Stimulated activated CD8-positive, alpha-beta memory T cell treated with anti-CD3 and anti-CD28 coated beads, Interleukin-7, amount 100 ng/mL, for 4 hours (primary cell): ENCODE measurements at regions not wholly inside any gene's neighbourhood (a gene's known extent, or its start where the extent isn't known, plus 50 kb on each side); places are given as distances from the start of the nearest gene placed in this dataset.
"Not testable (repeated sequence)": the region's sequence is repeated elsewhere in the genome, so short reads cannot be mapped to it uniquely, and the experiment has no call there.

Experiments
- DNase-seq, 2 donors: peaks; one replicate each; pipeline ENCODE4 v3.0.0-alpha.2; 2020; ENCODE audit warnings: low read depth in 2 of 2

DNA sequence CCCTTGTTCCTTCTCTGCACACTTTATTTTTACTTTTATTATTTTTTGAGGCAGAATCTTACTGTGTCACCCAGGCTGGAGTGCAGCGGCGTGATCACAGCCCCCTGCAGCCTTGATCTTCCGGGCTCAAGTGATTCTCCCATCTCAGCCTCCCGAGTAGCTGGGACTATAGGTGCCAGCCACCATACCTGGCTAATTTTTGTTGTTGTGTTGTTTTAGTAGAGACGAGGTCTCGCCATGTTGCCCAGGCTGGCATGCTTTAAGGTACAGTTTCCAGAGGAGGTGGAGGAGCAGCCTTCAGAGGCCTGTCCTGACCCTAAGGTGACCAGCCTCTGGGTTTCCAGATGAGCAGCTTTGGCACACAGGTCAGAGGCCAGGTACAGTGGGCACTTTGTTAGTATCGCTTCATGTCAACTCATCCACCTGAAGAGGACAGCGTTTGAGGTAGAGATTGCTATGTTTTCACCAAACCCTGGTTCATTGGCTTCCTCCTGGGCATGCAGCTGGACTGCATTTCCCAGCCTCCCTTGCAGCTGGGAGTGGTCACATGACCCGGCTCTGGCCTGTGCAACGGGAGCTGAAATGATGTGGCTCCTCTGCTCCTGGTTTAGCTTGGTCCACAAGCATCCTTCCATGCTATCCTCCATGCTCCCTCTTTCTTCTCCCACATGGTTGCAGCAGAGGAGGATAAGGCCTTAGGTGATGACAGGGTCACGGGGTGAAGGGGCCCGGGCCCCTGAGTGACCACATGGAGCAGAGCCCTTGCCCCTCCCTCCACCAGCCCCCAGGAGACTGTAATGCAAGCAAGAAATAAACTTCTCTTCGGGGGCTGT is 139.3 kb upstream of the IER5L start:
- DNase-seq: no peak

DNA sequence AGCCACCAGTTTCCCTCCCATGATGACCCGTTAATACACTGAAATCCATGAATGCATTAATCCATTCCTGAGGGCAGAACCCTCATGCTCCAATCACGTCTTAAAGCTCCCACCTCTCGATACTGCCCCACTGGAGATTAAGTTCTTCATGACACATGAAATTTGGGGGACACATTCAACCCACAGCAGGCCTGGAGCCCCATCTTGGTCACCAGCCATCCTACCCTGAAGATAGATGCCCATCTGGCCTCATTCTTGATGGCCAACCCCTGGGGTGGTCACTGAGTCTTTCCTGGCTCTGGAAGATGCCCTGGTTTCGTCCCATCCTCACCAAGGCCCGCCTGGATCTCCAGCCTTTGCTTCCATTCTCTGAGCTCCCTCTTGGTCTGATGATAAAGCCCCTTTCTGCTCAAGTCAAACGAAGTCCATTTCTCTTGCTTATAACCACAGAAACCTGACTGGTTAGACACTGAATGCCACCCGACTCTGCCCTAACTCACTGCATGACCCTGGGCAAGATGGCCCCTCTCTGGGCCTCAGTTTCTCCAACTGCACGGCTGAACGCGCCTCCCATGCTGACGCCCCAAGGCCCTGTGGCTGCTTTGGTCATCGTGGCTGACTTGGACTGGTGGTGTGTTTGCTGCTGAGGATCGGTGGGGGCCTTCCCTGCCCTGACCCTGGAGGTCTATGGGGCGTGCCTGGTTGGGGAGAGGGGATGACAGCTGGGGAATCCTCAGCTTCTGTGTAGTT is 138.4 kb upstream of the IER5L start:
- DNase-seq: no peak

DNA sequence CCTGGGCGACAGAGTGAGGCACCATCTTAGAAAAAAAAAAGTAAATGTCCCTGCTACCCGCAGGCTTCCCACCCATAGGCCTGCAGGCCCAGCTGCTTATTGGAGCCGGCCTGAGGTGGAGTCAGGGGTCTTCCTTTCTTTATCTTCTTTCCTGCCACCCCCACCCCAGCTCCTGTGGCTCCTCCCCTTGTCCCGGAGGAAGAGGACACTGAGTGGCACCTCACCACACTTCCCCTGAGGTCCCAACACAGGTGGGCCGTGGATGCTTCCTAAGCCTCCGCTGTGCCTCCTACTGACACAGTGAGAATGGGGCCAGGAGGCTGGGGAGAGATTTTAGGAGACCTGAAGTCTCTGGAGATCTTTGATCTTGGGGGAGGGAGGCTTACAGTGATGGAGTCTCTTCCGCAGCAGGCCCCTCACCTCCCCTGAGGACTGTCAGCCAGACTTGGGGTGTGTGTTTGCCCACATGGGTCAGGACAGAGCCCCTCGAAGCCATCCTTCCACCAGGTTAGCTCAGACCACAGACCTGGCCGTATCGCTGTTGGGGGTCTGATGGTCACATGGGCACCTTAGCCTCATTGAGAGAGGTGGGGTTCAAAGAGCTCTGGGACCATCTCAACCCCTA is 135.4 kb upstream of the IER5L start:
- DNase-seq: no peak

DNA sequence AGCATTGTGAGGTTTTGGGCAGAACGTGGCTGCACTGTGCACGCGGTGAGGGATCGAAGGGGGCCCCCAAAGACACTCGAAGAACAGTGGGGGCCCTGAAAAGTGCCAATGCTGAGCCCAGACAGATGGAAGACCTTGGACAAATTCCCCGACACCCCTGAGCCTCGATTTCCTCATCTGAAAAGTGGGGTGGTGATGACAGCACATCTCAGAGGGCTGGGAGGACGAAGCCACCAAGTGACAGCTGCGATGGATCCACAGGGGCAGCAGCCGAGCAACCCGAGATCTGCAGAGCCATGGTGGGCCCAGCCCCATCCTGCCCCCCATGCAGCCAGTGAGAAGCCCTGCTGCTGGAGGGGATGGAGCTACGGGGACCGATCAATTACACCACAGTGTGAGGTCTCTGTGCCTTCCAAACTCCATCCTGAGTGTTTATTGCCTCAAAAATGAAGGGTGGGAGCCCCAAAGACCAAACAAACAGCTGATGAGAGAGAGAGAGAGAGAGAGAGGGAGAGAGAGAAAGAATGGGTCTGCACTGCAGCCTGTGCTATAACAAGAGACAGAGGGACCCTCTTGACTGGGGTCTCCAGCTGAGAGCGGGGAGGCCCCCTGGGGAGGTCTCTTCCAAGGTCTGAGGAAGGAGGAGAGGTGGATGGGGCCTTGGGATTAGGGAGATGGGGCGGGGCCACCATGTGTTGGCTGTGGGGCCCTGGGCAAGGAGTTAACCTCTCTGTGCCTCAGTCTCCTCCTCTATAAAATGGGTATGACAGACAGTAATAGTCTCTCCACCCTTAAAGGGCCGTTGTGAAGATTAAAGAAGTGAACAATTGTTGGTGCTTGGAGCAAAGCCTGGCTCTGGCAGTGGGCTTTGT is 134.4 kb upstream of the IER5L start:
- no peak for DNase-seq

DNA sequence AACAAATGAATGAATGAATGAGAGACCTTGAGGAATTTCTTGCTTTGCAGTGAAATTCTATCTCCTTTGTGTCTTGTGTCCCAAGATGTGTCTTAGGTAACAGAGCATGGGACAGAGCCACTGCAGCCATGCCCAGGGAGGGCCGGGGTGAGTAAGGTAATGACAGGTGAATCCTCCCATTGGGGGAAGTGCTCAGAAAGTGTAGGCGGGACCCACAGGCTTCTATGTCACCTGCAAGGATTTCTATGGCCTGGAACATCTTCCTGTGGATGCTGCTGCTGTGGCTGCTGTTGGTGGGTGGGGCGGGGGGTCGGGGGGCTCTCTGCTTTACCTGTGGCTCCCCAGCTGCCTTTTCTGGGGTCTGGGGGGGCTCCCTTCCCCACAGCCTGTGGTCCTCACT is 133.6 kb upstream of the IER5L start:
- DNase-seq: no peak

DNA sequence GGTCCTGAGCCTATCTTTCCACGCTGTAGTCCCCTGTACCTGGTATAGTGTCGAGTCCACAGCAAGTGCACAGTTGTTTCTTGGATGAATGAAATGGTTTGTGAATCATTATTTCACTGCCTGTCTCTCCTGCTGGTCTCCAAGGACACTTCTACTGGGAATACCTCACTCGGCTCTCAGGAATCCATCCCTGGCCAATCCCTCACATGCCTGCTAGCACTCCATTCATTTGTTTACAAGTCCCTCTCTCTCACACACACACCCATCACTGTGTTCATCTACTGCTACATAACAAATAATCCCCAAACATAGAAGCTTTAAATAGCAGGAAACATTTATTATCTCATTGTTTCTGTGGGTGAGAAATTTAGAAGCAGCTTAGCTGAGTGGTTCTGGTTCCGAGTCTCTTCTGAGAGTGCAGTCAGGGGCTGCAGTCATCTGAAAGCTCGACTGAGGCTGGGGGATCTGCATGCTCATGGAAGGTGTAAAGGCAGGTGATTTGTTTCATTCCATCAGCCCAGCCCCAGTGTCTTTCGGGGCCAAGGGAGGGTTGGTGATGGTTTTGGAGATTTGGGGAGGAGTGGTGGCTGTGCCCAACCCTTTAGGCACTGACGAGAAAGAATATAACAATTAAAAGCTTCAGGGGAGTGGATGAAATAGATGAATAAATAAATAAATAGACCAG is 132.7 kb upstream of the IER5L start:
- DNase-seq: no peak

DNA sequence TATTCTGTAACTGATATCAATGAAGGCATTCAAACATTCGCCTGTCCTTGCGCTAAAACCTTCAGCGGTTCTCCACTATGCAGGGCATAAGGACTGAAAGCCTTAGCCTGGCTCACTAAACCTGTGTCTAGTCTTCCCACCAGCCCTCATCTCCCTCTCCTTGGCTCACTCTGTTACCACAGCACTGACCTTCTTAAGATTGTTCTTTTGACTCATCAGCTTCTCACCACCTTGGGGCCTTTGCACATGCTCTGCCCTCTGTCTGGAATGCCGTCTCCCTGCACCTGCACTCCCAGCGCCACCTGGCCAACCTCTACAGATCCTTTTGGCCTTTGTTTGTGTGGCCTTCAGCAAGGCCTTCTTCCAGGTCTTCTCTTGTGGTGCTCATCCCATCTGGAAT is 131.8 kb upstream of the IER5L start:
- no peak for DNase-seq

DNA sequence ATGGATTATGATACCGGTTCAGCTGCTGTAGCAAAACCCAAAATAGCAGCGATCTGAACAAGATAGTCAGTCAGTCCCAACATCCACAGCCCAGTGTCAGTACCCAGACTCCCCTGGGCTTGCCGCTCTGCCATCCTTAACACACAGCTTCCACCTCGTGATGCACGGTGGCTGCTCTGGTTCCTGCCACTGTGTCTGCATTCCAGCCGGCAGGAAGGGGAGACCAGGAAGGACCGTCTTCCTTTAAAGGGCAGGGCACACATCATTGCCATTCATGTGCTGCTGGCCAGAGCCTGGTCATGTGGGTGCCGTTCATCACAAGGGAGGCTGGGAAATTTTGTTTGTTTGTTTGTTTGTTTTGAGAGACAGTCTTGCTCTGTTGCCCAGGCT is 131.0 kb upstream of the IER5L start:
- no peak for DNase-seq

DNA sequence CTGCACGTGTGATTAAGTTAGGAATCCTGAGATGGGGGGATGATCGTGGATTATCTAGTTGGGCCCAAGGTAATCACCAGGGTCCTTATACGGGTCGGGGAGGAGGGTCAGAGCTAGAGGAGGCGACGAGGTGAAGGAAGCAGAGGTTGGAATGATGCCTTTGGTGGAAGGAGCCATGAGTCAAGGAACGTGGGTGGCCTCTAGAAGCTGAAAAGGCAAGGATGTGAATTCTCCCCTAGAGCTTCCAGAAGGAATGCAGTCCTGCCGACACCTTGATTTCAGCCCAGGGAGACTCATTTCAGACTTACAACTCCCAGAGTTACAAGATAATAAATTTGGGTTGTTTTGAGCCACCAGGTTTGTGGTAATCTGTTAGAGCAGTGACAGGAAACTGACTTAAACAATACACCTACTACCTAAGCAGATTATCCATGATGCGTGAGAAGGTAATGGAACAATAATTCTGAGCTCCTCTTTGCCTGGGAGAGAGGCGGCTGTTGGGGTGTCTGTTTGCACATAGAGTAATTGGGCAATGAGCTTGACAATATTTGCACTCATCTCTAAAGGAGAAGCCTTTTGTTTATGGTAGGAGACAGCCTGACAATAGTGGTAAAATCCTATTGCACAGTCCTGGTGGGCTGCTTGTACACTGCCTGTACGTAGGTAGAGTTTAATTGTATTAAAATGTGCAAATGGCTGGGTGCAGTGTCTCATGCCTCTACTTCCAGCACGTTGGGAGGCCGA is 129.3 kb upstream of the IER5L start:
- DNase-seq: no peak

DNA sequence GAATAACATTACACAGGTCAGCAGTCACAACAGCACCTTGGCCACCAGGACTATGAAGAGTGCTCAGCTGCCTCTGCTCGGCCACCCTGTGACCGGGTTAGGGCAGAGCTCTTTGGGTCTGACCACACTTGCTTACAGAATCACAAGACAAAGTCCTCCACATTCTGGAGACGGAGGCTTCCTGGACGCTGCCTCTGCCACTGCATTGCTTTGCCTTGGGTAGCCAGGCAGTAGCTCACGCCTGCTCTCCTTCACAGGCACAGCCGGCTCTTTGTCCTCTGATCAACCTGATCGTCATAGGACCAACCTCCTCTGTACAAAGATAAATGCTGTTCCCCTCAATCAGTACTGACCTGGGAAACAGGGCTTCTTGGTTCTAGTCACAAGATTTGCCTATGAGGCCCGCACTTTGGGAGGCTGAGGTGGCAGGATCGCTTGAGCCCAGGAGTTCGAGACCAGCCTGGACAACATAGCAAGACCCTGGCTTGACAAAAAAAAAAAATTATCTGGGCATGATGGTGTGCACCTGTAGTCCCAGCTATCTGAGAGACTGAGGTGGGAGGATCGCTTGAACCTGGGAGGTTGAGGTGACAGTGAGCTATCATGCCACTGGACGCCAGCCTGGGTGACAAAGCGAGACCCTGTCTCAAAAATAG is 128.4 kb upstream of the IER5L start:
- DNase-seq: no peak

DNA sequence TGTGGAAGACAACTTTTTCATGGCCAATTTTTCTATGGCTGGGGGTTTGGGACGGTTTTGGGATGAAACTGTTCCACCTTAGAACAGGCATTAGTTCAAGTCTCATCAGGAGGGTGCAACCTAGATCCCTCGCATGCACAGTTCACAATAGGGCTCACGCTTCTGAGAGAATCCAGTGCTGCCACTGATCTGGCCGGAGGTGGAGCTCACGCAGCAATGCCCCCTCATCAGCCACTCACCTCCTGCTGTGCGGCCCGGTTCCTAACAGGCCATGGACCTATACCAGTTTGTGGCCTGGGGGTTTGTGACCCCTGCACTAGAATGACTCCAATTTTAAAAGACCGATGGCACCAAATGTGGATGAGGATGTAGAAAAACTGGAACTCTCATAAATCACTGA is 127.2 kb upstream of the IER5L start:
- no peak for DNase-seq

DNA sequence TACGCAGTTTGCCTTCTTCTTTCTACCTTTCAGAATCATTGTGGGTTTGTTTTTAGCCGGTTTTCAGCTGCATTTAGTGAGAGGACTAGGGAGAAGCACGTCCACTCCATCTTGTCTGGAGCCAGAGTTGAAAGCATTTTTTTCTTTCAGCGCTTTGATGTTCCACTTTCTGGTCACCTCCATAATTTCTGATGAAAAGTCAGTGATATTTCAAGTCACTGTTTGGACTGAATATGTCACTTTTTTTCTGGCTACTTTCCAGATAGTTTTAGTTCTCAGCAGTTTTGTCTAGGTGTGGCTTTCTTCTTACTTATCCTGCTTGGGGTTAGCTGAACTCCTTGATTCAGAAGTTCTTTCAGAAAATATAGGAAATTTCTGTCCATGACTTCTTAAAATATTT is 123.9 kb upstream of the IER5L start:
- no peak for DNase-seq

DNA sequence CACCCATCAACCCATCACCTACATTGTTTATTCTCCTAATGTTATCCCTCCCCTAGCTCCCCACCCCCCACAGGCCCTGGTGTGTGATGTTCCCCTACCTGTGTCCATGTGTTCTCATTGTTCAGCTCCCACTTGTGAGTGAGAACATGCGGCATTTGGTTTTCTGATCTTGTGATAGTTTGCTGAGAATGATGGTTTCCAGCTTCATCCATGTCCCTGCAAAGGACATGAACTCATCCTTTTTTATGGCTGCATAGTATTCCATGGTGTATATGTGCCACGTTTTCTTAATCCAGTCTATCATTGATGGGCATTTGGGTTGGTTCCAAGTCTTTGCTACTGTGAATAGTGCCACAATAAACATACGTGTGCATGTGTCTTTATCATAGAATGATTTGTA is 118.1 kb upstream of the IER5L start:
- not testable (repeated sequence) for DNase-seq

DNA sequence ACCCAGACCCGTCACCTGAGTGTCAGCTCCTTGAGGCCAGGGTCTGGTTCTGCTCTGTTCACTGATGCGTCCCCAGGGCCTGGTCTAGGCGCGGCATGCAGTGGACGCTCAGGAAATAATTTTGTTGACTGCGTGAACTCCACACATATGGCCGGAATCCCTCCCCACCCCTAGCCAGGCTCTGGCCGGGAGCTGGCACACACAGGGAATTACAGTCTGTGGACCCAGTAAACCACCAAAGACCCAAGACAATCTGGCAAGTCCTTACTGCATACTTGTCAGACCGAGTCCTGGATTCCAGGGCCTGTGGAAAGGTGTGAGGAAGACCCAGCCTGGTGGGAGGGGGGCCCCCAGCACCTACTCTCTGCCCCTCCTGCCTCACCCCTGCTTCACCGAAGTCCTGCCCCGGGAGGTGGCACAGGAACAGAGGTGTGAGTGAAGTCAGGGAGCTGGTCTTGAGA is 113.0 kb upstream of the IER5L start:
- DNase-seq: no peak

DNA sequence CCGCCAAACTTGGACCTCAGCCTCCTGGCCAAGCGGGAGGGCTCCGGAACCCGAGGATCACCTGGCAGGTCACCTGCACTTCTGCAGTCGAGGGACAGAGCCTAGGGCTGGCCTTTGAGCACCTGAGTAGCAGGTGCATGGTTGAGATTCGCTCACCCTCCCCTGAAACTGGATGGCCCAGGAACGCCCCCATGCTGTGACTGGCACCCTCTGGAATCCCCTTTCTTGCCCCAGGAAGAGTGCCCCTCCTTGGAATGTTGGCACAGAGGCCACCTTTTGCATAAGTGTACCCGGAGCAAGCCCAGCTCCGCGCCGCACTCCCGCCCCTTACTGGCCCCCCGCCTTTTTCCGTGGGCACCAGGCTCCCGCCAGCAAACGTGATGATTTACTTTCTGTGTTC is 112.5 kb upstream of the IER5L start:
- no peak for DNase-seq

DNA sequence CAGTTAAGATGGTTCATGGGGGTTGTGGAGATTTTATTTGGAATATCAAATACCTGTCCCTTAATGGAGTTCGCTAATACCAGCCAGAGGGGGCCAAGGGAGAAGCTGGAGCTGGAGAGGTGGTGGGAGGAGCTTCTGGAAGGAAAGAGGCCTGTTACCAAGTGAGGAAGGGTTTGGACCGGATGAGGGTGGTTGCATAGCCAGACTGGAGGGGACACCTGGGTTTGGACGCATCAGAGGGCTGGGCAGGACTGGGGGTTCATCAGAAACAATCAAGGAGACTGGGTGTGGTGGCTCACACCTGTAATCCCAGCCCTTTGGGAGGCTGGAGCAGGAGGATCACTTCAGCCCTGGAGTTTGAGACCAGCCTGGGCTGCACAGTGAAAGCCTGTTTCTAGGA is 111.8 kb upstream of the IER5L start:
- no peak for DNase-seq

DNA sequence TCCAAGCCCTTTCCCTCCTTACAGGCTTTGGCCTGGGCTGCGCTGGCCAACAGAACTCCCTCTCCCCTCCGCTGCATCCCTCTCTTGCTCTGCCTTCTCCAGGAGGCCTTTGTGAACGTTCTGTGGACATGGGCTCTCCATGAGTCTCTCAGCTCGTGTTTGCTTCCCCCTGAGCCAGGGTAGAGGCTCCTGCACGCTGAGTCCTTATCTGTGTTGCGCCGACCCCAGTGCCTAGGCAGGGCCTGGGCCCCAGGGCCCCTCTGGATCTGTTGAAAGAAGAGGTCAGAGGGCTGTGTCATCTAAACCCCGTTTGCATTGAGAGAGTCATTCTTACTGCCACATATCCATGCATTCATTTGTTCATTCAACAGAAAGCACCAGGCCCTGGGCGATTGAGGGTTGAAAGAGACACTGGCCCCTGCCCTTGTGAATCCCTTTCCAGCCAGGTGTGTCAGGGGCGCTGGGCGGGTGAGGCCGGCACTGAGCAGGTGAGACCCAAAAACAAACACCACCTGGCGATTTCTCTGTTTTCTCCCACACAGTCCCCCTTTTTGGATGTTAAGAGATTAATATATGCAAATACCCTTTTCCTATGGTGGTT is 111.2 kb upstream of the IER5L start:
- DNase-seq: no peak

DNA sequence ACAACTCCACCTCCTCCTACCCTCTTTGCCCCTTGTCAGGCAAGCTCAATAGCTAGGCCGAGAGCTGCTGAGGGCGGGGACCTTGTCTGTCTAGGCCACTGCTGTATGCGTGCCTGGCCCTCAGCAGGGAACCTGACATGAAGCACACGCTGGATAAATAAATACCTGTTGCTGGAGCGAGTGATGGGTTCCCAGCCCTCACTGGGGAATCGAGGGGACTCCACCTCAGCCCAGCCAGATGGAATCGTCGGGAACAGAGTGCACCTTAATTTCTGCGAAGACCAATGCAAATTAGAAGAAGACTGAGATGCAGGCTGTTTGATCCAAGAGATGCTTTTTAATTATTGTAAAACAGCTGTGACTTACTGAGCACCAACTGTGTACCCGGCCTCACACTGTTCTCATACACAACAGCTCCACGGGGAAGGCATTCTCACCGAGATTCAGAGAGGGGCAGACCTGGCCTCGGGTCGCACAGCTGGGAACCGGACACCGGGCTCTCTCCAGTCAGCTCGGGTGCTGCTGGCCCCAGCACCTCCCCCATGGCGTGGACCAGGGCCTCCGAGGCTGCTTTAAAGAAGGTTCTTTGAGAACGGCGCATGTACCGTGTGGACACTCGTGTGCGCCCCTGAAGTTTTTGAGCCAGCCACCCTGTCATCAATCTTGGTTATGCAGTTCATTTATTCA is 109.7 kb upstream of the IER5L start:
- no peak for DNase-seq
